ENCODE measurements at regions not wholly inside any gene's neighbourhood (a gene's known extent, or its start where the extent isn't known, plus 50 kb on each side); places are given as distances from the start of the nearest gene placed in this dataset.

- POLR2A ChIA-PET (ENCODE audit: unreplicated experiment): no interaction called here
These were observed 362.8 kb downstream of the ISL1 start for GRCh38 chr5:51746023-51746422.

More at GRCh38 chr5:51746023-51746422, 362.8 kb downstream of the ISL1 start:
- Histone ChIP-seq H3K79me1 (ENCODE audit: low read depth in 1 of 2, low read length in 2 of 2) (no peaks in the 10 kb centered on the region), H3K9me3 (ENCODE audit: control insufficient read depth, insufficient read depth, low read length) (peaks cover 5% of the 10 kb centered on the region; the same call in 1 of the 2 replicates), H2BK120ac (ENCODE audit: low read depth, low read length) (no peak overlapping the region), H3K14ac (replicated peaks; ENCODE audit: low read depth, low read length) (no peak overlapping the region), H3K9ac (ENCODE audit: low read depth, low read length) (no peak overlapping the region), H3K18ac (ENCODE audit: low read depth, low read length) (no peak overlapping the region), H4K20me1 (ENCODE audit: insufficient read depth, low read length) (no peaks in the 10 kb centered on the region), H4K5ac (ENCODE audit: low read depth, low read length) (no peak overlapping the region), H3K56ac (ENCODE audit: extremely low read depth, insufficient read depth, low read length) (no peak overlapping the region), H2BK5ac (ENCODE audit: low read depth, low read length, poor library complexity, severe bottlenecking) (no peak overlapping the region), H2BK15ac (ENCODE audit: low read depth, low read length) (no peak overlapping the region), H2AK9ac (replicated peaks; ENCODE audit: low read depth, low read length, poor library complexity) (no peak overlapping the region), H3K36me3 (ENCODE audit: control insufficient read depth, insufficient read depth, low read length) (no peaks in the 10 kb centered on the region), H2BK20ac (ENCODE audit: low read depth, low read length) (no peak overlapping the region), H4K91ac (ENCODE audit: insufficient read depth, low read depth, low read length) (no peak overlapping the region), H3K27ac (ENCODE audit: insufficient read depth, low read length) (no peak overlapping the region), H3K9me1 (ENCODE audit: insufficient read depth, low read length) (no peaks in the 10 kb centered on the region), H3K27me3 (ENCODE audit: control insufficient read depth, insufficient read depth, low read length) (no peaks in the 10 kb centered on the region), H3K4me3 (ENCODE audit: insufficient read depth, low read depth, low read length) (no peak overlapping the region), H2AFZ (replicated peaks; ENCODE audit: low read length, poor library complexity) (no peak overlapping the region), H2AK5ac (ENCODE audit: low read depth, low read length) (no peak overlapping the region), H3K23ac (ENCODE audit: low read depth, low read length) (no peak overlapping the region), H3K4ac (ENCODE audit: low read depth, low read length) (no peak overlapping the region), H3K4me1 (ENCODE audit: control insufficient read depth, insufficient read depth, low read length) (no peaks in the 10 kb centered on the region), H3K4me2 (ENCODE audit: low read depth, low read length) (no peak overlapping the region), H4K8ac (ENCODE audit: low read depth in 2 of 2, low read length in 2 of 2) (no peak overlapping the region)
- ATAC-seq (ENCODE audit: low read depth) (no peak), DNase-seq (no peak)
- BruUV-seq (replicated peaks): no TSS peak
- CTCF ChIA-PET: no interaction called here
- in situ Hi-C loops (cut with MboI; ENCODE audit: low sequenced_read_pairs): no loop called here
- dilution Hi-C loops (cut with HindIII; ENCODE audit: low sequenced_read_pairs, unreplicated experiment): no loop called here
- no peak for TF ChIP-seq RCOR1 (IDR thresholded peaks at IDR 0.05; ENCODE audit: insufficient replicate concordance, low read length)
- TF ChIP-seq MAZ (IDR thresholded peaks at IDR 0.05; ENCODE audit: borderline replicate concordance, low read depth, low read length): no peak
- TF ChIP-seq RFX5 (IDR thresholded peaks at IDR 0.05; ENCODE audit: low read depth, low read length): no peak
- intact Hi-C loops (cut with micrococcal nuclease): no loop called here
